Rectal smooth muscle tissue (tissue), 1 donor: ENCODE measurements at regions not wholly inside any gene's neighbourhood (a gene's known extent, or its start where the extent isn't known, plus 50 kb on each side); places are given as distances from the start of the nearest gene placed in this dataset.
"Not testable (repeated sequence)": the region's sequence is repeated elsewhere in the genome, so short reads cannot be mapped to it uniquely, and the experiment has no call there.

Experiments used
- H3K27ac ChIP-seq: one replicate; pipeline ENCODE4 v1.7.0; 2013; ENCODE audit warnings: low read depth, low read length, inconsistent platforms
- H3K27me3 ChIP-seq: one replicate; pipeline ENCODE4 v1.7.0; 2013; ENCODE audit warnings: low read length; ENCODE audit not compliant: control insufficient read depth, insufficient read depth
- H3K36me3 ChIP-seq: one replicate; pipeline ENCODE4 v1.7.0; 2013; ENCODE audit warnings: low read length; ENCODE audit not compliant: control insufficient read depth, insufficient read depth
- H3K4me1 ChIP-seq: one replicate; pipeline ENCODE4 v1.7.0; 2013; ENCODE audit warnings: low read length; ENCODE audit not compliant: control insufficient read depth, insufficient read depth
- H3K4me3 ChIP-seq: one replicate; pipeline ENCODE4 v1.7.0; 2013; ENCODE audit warnings: low read length
- H3K9ac ChIP-seq: one replicate; pipeline ENCODE4 v1.7.0; 2013; ENCODE audit warnings: low read length

GRCh38 chr6:27823714-27824210 is 88.4 kb downstream of the OR2B2 start:
- H3K4me1 ChIP-seq, H3K36me3 ChIP-seq, H3K27me3 ChIP-seq, H3K9ac ChIP-seq: not testable (repeated sequence)
- Histone ChIP-seq H3K27ac (peak overlapping the region; percentile 66), H3K4me3 (peak overlapping the region; percentile 58)

DNA sequence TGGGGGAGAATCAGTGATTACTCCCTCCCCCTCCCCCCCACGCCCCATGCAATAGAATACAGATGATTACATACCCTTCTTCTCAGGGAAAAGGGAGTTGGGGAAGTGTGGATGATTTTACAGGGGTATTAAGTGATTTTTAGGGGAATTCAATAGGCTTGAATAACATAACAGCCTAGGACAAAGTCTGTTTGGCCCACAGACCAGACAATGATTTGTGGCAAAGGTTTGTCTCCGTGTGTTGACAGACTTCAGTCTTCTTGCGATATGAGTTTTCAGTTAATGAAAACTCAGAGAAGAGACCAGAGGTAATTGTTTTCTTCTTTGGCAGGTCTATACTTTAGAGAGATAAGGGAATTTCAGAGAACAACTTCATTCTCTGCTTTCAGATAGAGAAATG is 95.3 kb downstream of the OR2B2 start:
- no peaks in the 10 kb centered on the region for H3K27me3 ChIP-seq

GRCh38 chr6:27814665-27815424 is 97.4 kb downstream of the OR2B2 start:
- peak overlapping the region; percentile 72 for H3K4me3 ChIP-seq
- no peak overlapping the region for H3K27ac ChIP-seq
- H3K9ac ChIP-seq: peak overlapping the region; percentile 29
- no peaks in the 10 kb centered on the region for H3K4me1 ChIP-seq
- no peaks in the 10 kb centered on the region for H3K36me3 ChIP-seq
- H3K27me3 ChIP-seq: no peaks in the 10 kb centered on the region

More for the DNA sequence above, 95.3 kb downstream of the OR2B2 start:
- no peaks in the 10 kb centered on the region for H3K36me3 ChIP-seq
- no peaks in the 10 kb centered on the region for H3K4me1 ChIP-seq
- no peak overlapping the region for H3K4me3 ChIP-seq
- no peak overlapping the region for H3K9ac ChIP-seq
- no peak overlapping the region for H3K27ac ChIP-seq

DNA sequence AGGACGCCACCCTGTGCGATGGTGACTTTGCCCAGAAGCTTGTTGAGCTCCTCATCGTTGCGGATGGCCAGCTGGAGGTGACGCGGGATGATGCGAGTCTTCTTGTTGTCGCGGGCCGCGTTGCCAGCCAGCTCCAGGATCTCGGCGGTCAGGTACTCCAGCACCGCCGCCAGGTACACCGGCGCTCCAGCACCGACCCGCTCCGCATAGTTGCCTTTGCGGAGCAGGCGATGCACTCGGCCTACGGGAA is 97.9 kb downstream of the OR2B2 start:
- not testable (repeated sequence) for H3K27ac ChIP-seq

DNA sequence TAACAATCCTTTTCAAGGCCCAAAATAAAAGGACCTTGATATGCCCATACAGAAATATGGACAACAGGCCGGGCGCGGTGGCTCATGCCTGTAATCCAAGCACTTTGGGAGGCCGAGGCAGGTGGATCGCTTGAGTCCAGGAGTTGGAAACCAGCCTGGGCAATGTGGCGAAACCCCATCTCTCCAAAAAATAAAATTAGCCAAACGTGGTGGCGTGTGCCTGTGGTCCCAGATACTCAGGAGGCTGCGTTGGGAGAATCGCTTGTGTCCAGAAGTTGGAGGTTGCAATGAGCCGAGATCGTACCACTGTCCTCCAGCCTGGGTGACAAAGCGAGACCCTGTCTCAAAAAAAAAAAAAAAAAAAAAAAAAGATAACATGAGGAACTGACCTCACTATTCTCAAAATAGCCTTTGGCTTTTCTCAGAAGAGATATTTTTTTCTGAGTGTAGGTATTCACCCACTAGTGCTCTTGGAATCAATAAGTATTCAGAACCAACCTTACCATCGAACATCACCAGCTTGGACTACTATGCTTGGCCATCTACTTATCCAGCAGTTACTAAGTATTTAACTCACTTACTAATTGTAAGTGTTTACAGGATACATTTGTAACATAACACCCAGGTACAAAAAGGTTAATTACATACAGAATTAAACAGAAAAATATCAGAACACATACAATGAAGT is 99.2 kb downstream of the OR2B2 start:
- Histone ChIP-seq H3K4me1 (no peaks in the 10 kb centered on the region), H3K27ac (no peak overlapping the region), H3K9ac (no peak overlapping the region), H3K4me3 (no peak overlapping the region), H3K36me3 (no peaks in the 10 kb centered on the region), H3K27me3 (peaks cover 5% of the 10 kb centered on the region)

More for the DNA sequence above, 97.9 kb downstream of the OR2B2 start:
- peak overlapping the region; percentile 51 for H3K4me3 ChIP-seq
- H3K36me3 ChIP-seq, H3K4me1 ChIP-seq, H3K27me3 ChIP-seq, H3K9ac ChIP-seq: not testable (repeated sequence)

GRCh38 chr6:27812078-27812804 is 100.0 kb downstream of the OR2B2 start:
- peaks cover 5% of the 10 kb centered on the region for H3K27me3 ChIP-seq
- no peaks in the 10 kb centered on the region for H3K36me3 ChIP-seq
- H3K4me1 ChIP-seq: no peaks in the 10 kb centered on the region
- H3K9ac ChIP-seq: no peak overlapping the region
- H3K4me3 ChIP-seq: no peak overlapping the region
- no peak overlapping the region for H3K27ac ChIP-seq

- Histone ChIP-seq H3K36me3 (no peaks in the 10 kb centered on the region), H3K9ac (no peak overlapping the region), H3K27me3 (peaks cover 5% of the 10 kb centered on the region), H3K4me1 (peaks cover 3% of the 10 kb centered on the region), H3K27ac (peak overlapping the region; percentile 90), H3K4me3 (peak overlapping the region; percentile 90)
Observed at GRCh38 chr6:27811451-27811772, 100.8 kb downstream of the OR2B2 start.

- Histone ChIP-seq H3K27ac (peak overlapping the region; percentile 90), H3K36me3 (no peaks in the 10 kb centered on the region), H3K4me1 (peaks cover 3% of the 10 kb centered on the region), H3K27me3 (peaks cover 5% of the 10 kb centered on the region), H3K9ac (peak overlapping the region; percentile 89), H3K4me3 (peak overlapping the region; percentile 90)
Observed at GRCh38 chr6:27810768-27811450, 101.3 kb downstream of the OR2B2 start.

- Histone ChIP-seq H3K27ac (peak overlapping the region; percentile 90), H3K27me3 (peaks cover 5% of the 10 kb centered on the region), H3K9ac (peak overlapping the region; percentile 89), H3K36me3 (no peaks in the 10 kb centered on the region), H3K4me3 (peak overlapping the region; percentile 90), H3K4me1 (peaks cover 3% of the 10 kb centered on the region)
Observed at GRCh38 chr6:27809939-27810767, 102.0 kb downstream of the OR2B2 start.

DNA sequence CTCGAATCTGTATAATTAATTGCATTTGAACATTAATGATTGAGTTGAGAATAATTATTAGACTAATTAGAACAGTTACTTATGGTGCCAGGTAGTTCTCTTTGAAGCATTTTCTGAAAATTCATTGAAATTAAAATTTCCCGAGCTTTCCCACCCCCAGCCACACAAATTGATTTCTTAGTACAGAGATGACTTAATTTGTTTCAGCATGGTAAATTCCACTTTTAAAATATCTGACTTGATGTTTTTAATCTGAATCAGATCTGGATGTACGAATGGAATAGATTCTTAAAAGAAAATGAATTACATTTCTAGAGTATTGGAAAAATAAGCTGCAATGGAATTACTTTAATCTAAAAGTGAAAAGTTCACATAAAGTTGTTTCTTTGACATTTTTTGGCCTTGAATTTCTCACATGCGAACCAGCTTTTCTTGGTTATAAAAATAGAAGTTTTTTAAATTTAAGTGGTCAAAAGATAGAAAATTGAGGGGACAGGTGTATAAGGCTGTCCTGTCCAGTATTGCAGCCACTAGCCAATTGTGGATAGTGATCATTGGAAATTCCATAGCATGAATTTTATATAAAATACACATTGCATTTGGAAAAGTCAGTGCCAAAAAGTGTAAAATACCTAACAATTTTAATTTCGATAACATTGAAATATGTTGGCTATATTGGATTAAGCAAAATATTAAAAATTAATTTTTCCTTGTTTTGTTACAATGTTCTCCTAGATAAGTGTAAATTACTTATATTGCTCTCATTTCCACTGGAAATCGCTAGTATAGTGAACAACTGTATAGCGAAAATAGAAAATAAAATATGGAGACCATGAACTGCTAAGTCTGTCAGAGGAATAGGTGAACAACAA is 102.9 kb downstream of the OR2B2 start:
- H3K9ac ChIP-seq: no peak overlapping the region
- peak overlapping the region; percentile 90 for H3K4me3 ChIP-seq
- peaks cover 8% of the 10 kb centered on the region for H3K27me3 ChIP-seq
- no peaks in the 10 kb centered on the region for H3K36me3 ChIP-seq
- peaks cover 3% of the 10 kb centered on the region for H3K4me1 ChIP-seq
- peak overlapping the region; percentile 6 for H3K27ac ChIP-seq
